ENCODE measurements at regions not wholly inside any gene's neighbourhood (a gene's known extent, or its start where the extent isn't known, plus 50 kb on each side); places are given as distances from the start of the nearest gene placed in this dataset.

DNA sequence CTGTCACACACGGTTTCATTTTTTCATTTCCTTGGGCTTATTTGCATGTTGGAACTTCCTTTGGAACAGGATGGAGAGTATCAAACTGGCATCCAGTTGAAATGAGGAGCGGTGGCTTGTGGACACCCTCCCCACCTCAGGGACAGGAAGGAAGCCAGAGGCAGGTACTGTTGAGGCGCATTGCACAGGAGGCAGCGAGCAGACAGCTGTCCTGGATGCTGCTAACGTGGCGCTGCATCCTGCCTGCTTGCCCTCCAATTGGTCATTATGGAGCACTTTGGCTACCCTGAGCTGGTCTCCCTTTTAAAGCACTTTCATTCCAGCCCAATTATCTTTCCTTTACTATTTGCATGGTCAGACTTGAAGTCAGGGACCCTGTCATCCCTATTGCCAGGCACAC is 80.7 kb upstream of the ITGA4 start:
- Mint-ChIP-seq H3K9me3 (no peaks in the 10 kb centered on the region), H3K36me3 (no peaks in the 10 kb centered on the region), H3K27me3 (no peaks in the 10 kb centered on the region), H3K4me3 (peak overlapping the region; percentile 41), H3K4me1 (peaks cover 34% of the 10 kb centered on the region), H3K27ac (no peak overlapping the region)
- ATAC-seq (ENCODE audit: low read depth) (peak; percentile 44), DNase-seq (ENCODE audit: low spot score in 2 of 2) (no peak)

DNA sequence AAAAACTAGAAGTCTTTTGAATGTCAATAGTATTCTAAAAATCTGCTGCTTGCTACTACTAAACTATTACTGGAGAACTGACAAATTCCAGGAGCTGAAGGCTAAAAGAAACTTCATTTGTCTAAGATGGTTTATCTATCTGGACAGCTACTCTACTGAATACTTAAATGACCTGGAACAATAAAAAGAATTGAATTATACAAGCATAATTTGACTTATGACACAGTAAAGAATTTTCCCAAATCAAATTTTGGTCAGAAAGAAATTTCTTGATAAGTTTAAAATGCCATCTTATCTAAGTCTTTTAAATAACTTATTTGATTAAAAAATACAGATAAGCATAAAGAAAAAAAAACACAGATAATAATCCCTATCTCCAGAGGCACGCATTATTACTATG is 80.2 kb upstream of the ITGA4 start:
- DNase-seq (ENCODE audit: low spot score in 2 of 2) (no peak), ATAC-seq (ENCODE audit: low read depth) (no peak)
- no peaks in the 10 kb centered on the region for H3K27me3 Mint-ChIP-seq
- H3K4me3 Mint-ChIP-seq = no peak overlapping the region
- no peak overlapping the region for H3K27ac Mint-ChIP-seq
- peaks cover 32% of the 10 kb centered on the region for H3K4me1 Mint-ChIP-seq
- no peaks in the 10 kb centered on the region for H3K36me3 Mint-ChIP-seq
- H3K9me3 Mint-ChIP-seq = no peaks in the 10 kb centered on the region

DNA sequence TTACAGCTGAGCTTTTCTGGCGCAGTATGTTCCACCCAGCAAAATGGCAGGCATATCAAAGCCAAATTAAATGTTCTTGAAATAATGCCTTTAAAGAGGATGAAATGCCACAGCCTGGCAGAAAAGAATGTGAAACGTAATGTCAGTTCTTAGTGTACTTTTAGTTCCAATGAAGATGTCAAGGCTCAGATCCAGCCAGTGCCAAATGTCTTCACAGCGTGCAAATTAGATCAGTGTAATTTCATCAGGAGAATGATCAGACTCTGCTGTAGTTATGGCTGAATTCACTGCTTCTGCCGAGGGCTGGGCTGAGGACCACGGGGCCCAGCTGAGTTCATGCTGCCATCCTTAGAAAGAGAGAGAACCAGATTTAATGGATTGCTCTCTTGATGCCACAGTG is 78.7 kb upstream of the ITGA4 start:
- Mint-ChIP-seq H3K4me3 (no peak overlapping the region), H3K27me3 (no peaks in the 10 kb centered on the region), H3K4me1 (peaks cover 21% of the 10 kb centered on the region), H3K27ac (no peak overlapping the region), H3K9me3 (no peaks in the 10 kb centered on the region), H3K36me3 (no peaks in the 10 kb centered on the region)
- DNase-seq (ENCODE audit: low spot score in 2 of 2) = no peak
- ATAC-seq (ENCODE audit: low read depth) = no peak

DNA sequence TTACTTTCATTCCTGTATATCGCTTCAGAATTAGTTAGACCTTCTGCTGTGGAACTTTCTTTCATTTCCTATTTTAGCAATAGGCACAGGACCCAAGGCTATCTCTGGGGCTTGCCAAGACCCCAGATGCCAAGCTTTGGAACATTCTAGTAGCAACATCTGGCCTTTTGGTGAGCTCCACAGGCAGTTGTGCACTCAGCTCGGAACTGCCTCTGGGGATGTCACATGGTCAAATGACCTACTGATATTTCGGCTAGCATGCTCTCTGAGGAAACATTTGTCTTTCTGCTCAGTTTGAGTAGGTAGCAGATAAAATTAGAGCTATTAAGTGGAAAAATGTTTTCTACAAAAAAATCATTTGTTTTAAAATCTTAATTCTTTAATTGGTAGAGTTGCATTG is 76.6 kb upstream of the ITGA4 start:
- ATAC-seq (ENCODE audit: low read depth) = no peak
- H3K27ac Mint-ChIP-seq = no peak overlapping the region
- H3K4me1 Mint-ChIP-seq = peaks cover 14% of the 10 kb centered on the region
- H3K9me3 Mint-ChIP-seq = no peaks in the 10 kb centered on the region
- DNase-seq (ENCODE audit: low spot score in 2 of 2) = no peak
- no peaks in the 10 kb centered on the region for H3K36me3 Mint-ChIP-seq
- no peaks in the 10 kb centered on the region for H3K27me3 Mint-ChIP-seq
- H3K4me3 Mint-ChIP-seq = no peak overlapping the region

DNA sequence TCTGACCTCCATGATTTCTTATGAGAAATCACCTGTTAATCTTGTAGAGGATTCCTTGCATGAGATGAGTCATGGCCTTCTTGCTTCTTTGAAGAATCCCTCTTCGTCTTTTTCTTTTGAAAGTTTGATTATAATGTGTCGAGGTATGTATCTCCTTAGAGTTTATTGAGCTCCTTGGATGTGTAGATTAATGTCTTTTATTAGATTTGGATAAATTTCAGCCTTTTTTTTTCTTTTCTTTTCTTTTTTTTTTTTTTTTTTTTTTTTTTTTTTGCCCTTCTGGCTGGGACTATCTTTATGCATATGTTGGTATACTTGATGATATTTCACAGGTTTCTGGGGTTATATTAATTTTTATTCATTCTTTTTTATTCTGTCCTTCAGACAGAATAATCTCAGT is 72.3 kb upstream of the ITGA4 start:
- no peaks in the 10 kb centered on the region for H3K9me3 Mint-ChIP-seq
- H3K4me1 Mint-ChIP-seq = no peaks in the 10 kb centered on the region
- H3K27me3 Mint-ChIP-seq = no peaks in the 10 kb centered on the region
- no peak for ATAC-seq (ENCODE audit: low read depth)
- no peak overlapping the region for H3K27ac Mint-ChIP-seq
- H3K36me3 Mint-ChIP-seq = no peaks in the 10 kb centered on the region
- H3K4me3 Mint-ChIP-seq = no peak overlapping the region
- DNase-seq (ENCODE audit: low spot score in 2 of 2) = no peak

DNA sequence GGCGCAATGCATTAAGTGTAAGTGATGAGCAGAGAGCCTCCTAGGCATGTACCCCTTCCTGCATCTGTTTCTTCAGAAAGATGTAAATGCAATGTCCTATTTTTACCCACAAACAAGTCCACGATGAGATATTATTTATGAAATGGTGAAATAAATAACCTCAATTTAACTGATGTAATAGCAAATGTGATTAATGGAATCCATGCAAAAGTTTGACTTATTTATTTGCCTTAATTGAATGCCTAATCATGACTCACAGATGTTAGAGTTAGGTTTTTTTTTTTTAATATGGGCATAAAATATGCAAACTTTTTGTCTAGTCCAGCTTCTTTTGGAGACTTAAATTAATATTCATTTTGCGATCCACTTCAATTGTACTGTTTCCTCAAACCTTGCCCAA is 67.7 kb upstream of the ITGA4 start:
- no peak for ATAC-seq (ENCODE audit: low read depth)
- no peak overlapping the region for H3K27ac Mint-ChIP-seq
- no peaks in the 10 kb centered on the region for H3K9me3 Mint-ChIP-seq
- H3K36me3 Mint-ChIP-seq = no peaks in the 10 kb centered on the region
- H3K4me3 Mint-ChIP-seq = no peak overlapping the region
- no peaks in the 10 kb centered on the region for H3K27me3 Mint-ChIP-seq
- DNase-seq (ENCODE audit: low spot score in 2 of 2) = no peak
- peaks cover 5% of the 10 kb centered on the region for H3K4me1 Mint-ChIP-seq

DNA sequence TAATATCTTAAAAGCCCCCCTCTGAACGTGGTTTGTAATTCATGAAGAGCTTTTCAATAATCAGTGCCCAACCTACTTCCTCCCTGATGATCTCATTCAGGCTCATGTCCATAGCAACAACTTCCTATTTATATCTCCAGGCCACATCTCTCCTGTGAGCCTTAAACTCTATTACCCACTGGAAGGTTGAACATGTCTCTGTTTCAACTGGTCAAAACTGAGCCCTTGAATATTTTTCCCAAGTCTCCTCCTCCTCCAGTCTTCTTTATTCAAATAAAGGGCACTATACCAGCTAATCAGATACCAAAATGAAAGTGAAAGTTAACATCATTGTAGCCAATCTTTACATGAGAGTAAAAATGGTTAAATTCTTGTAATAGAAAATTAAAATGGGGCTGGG is 63.7 kb upstream of the ITGA4 start:
- ATAC-seq (ENCODE audit: low read depth) (peak; percentile 93), DNase-seq (ENCODE audit: low spot score in 2 of 2) (peak in 1 of 2 donors; percentile 25)
- peak overlapping the region; percentile 90 for H3K27ac Mint-ChIP-seq
- H3K4me1 Mint-ChIP-seq = peaks cover 16% of the 10 kb centered on the region
- H3K9me3 Mint-ChIP-seq = peaks cover 2% of the 10 kb centered on the region
- H3K36me3 Mint-ChIP-seq = peaks cover 2% of the 10 kb centered on the region
- peak overlapping the region; percentile 40 for H3K4me3 Mint-ChIP-seq
- H3K27me3 Mint-ChIP-seq = no peaks in the 10 kb centered on the region

DNA sequence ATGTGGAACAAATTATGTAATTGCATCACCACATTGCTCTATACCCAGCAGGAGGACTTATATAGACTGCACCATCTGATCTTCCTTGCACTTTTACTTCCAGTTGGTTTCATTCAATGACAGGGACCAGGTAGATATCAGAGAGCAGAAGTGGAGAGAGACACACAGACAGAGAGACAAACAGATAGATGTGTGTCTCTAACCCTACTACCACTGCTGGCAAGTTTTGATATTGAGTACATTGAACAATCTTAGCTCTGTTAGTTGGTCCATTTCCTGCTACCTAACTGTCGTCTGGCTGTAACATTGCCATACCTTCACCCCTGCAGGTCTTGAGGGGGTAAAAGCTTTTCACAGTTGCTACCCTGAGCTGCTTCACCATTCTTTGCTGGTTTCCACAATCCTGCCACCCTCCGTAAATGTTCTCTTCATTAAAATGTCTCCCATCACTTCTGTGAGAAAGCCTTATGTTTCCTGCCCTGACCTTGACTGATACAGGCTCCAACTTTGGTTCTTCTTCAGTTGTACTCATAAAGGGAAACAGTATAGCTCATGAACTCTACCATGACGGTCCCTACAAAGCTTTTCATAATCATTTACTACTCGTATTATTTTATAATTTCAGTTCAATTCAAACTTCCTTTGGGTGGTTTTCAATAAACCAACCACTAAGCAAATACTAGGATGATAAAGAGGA is 62.3 kb upstream of the ITGA4 start:
- Mint-ChIP-seq H3K4me1 (peaks cover 16% of the 10 kb centered on the region), H3K9me3 (peaks cover 2% of the 10 kb centered on the region), H3K27me3 (no peaks in the 10 kb centered on the region), H3K36me3 (peaks cover 2% of the 10 kb centered on the region), H3K27ac (peak overlapping the region; percentile 35), H3K4me3 (no peak overlapping the region)
- ATAC-seq (ENCODE audit: low read depth) (no peak), DNase-seq (ENCODE audit: low spot score in 2 of 2) (no peak)

DNA sequence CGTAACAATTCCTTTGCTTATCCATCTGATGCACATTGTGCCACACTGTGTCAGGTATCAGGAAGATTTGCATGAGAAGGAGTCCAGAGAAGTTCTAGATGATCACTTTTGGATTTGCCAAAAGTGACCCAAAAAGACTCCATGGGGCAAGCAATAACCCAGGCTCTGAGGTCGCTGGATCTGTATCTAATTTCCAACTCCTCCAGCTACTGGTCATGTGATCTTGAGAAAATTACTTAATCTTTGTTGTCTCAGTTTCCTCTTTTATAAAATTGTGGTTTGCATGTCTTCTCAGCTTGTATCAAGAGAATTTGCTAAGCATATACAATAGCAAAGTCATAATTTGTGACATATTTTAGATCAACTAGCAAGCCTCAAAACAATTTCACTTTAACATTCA is 61.3 kb upstream of the ITGA4 start:
- Mint-ChIP-seq H3K36me3 (peaks cover 2% of the 10 kb centered on the region), H3K4me3 (no peak overlapping the region), H3K9me3 (peaks cover 2% of the 10 kb centered on the region), H3K27me3 (no peaks in the 10 kb centered on the region), H3K4me1 (peaks cover 16% of the 10 kb centered on the region), H3K27ac (no peak overlapping the region)
- no peak for ATAC-seq (ENCODE audit: low read depth)
- no peak for DNase-seq (ENCODE audit: low spot score in 2 of 2)

DNA sequence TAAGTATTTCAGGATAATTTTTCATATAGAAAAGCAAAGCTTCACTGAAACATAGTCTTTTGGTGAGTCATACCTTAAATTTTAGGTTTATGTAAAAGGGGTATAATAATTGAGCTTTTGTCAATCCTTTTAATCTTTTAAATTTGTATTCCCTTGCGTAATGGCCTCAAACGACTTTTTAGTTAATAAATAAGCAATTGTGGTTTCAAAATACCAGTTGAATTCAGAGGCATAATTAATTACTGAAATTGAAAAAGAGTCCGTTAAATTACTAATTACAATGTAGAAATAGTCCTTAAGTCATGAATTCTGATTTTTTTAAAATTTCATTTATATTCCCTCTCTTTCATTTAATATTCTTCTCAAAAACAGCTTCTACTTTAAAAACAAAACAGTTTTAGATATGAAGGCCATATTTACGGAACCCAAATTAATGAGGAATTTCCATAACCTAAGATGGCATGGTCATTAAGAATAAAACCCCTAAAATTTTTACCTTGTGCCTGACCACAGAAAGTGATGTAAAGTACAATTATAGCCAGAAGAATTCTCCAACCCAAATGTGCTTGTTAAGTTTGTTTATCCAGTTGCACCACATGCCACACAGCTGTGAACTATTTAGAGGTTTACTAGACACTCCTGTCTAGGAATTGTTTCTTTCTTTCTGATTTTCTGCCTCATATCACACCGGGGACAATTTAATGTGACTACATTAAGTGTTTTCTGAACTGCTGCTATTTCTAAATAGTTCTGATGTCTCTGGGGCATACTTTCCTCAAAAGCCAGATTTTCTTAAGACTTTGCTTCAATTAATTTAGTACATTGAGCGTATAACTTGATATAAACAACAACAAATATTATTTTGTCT is 60.7 kb upstream of the ITGA4 start:
- H3K4me1 Mint-ChIP-seq = peaks cover 16% of the 10 kb centered on the region
- DNase-seq (ENCODE audit: low spot score in 2 of 2) = no peak
- H3K36me3 Mint-ChIP-seq = peaks cover 2% of the 10 kb centered on the region
- no peak for ATAC-seq (ENCODE audit: low read depth)
- no peak overlapping the region for H3K4me3 Mint-ChIP-seq
- no peak overlapping the region for H3K27ac Mint-ChIP-seq
- H3K27me3 Mint-ChIP-seq = no peaks in the 10 kb centered on the region
- H3K9me3 Mint-ChIP-seq = peaks cover 2% of the 10 kb centered on the region

DNA sequence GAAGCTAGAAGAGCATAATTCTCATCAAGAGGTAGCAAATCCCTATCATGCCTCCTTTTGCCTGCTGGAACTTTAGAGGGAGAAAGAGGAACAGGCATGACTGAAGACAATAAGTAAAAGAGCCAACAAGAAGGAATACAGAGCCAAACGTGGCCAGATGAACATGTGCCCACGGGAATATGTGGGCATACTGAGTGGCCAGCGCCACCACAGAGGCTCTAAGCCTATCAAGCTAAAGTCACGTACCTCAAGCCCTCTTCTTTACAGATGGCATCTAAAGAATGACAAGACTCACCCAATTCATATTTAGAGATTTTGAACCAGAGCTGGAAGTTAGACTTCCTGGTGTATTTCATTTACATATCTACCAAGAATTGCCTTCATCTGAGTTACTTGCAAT is 59.9 kb upstream of the ITGA4 start:
- Mint-ChIP-seq H3K36me3 (peaks cover 2% of the 10 kb centered on the region), H3K27me3 (no peaks in the 10 kb centered on the region), H3K27ac (no peak overlapping the region), H3K4me3 (no peak overlapping the region), H3K4me1 (peaks cover 13% of the 10 kb centered on the region), H3K9me3 (peaks cover 2% of the 10 kb centered on the region)
- no peak for DNase-seq (ENCODE audit: low spot score in 2 of 2)
- no peak for ATAC-seq (ENCODE audit: low read depth)

DNA sequence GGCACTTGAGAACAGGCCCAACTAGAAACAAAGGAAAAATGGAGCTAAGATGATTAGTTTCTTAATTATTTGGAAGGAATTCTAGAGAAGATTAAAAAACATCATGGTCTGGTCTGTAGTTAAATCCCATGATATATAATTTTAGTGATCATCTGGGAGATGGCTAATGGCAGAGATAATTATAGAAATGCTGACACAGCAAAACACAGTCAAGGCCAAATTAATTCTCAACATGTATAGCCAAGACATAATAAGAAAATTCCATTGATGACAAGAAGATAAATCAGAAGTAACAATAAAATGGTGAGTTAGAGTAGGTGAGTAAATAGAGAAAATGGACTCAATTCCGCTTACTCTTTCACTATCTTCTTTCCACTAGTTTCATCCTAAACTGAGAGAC is 59.2 kb upstream of the ITGA4 start:
- no peak for ATAC-seq (ENCODE audit: low read depth)
- Mint-ChIP-seq H3K4me1 (peaks cover 18% of the 10 kb centered on the region), H3K36me3 (peaks cover 2% of the 10 kb centered on the region), H3K27ac (no peak overlapping the region), H3K9me3 (peaks cover 2% of the 10 kb centered on the region), H3K27me3 (no peaks in the 10 kb centered on the region), H3K4me3 (no peak overlapping the region)
- no peak for DNase-seq (ENCODE audit: low spot score in 2 of 2)

DNA sequence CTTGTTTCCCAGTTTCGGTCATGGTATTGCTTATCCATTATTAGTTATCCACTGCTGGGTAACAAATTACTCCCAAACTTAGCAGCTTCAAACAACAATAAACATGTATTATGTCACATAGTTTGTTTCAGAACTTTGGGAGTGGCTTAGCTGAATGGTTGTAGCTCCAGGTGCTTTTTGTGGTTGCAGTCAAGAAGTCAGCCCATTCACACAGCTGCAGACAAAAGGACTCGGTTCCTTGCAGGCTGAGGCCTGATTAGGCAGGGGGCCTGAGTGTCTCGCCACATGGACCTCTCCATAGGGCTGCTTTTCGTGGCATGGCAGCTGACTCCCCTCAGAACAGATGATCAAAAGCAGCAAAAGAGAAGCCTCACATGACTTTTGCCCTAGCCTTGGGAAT is 58.2 kb upstream of the ITGA4 start:
- Mint-ChIP-seq H3K27me3 (no peaks in the 10 kb centered on the region), H3K9me3 (peaks cover 2% of the 10 kb centered on the region), H3K4me1 (peaks cover 15% of the 10 kb centered on the region), H3K27ac (no peak overlapping the region), H3K36me3 (peaks cover 2% of the 10 kb centered on the region), H3K4me3 (no peak overlapping the region)
- ATAC-seq (ENCODE audit: low read depth) = no peak
- DNase-seq (ENCODE audit: low spot score in 2 of 2) = no peak

DNA sequence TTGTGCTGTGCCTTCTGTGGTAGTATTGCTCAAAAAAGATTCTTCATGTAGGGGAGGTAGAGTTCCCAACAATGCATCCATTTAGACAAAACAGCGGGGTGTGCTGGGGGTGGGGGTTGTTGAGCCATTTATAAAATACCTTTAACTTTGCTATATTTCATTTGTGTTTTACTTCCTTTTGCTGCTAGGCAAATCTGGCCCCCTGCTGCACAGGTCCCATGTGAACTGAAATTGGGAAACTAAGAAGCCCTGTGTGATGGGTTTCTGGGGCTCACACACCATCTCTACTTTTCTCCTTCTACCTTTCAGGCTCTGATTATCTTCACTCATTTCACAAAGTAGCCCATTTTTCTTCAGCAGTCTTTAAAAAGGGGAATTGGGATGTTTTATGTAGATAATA is 52.7 kb upstream of the ITGA4 start:
- ATAC-seq (ENCODE audit: low read depth) (peak; percentile 62), DNase-seq (ENCODE audit: low spot score in 2 of 2) (no peak)
- Mint-ChIP-seq H3K4me1 (peaks cover 45% of the 10 kb centered on the region), H3K9me3 (peaks cover 2% of the 10 kb centered on the region), H3K27ac (no peak overlapping the region), H3K36me3 (no peaks in the 10 kb centered on the region), H3K4me3 (peak overlapping the region; percentile 24), H3K27me3 (no peaks in the 10 kb centered on the region)

DNA sequence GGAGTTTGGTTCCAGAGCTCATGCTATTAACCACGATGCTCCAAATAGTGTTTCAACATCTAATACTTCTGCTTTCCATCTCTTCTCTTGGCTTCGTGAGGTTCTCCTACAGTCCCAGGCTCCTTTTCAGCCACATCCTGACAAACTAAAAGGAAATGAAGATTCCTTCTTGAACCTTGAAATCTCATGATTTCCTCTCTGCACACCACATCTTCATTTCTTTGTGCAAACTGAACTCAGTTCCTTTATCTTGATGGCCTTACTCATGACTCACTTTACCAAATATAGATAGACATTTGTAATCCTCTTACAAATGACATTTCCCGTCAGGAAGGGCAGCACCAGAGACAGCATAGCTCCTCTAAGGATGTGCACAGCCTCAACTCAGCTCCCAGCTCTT is 50.0 kb upstream of the ITGA4 start:
- Mint-ChIP-seq H3K4me1 (peaks cover 66% of the 10 kb centered on the region), H3K27me3 (no peaks in the 10 kb centered on the region), H3K27ac (no peak overlapping the region), H3K4me3 (no peak overlapping the region), H3K9me3 (peaks cover 2% of the 10 kb centered on the region), H3K36me3 (no peaks in the 10 kb centered on the region)
- no peak for DNase-seq (ENCODE audit: low spot score in 2 of 2)
- ATAC-seq (ENCODE audit: low read depth) = no peak

Data from memory B cell (primary cell).